ENCODE measurements at regions not wholly inside any gene's neighbourhood (a gene's known extent, or its start where the extent isn't known, plus 50 kb on each side); places are given as distances from the start of the nearest gene placed in this dataset.

DNA sequence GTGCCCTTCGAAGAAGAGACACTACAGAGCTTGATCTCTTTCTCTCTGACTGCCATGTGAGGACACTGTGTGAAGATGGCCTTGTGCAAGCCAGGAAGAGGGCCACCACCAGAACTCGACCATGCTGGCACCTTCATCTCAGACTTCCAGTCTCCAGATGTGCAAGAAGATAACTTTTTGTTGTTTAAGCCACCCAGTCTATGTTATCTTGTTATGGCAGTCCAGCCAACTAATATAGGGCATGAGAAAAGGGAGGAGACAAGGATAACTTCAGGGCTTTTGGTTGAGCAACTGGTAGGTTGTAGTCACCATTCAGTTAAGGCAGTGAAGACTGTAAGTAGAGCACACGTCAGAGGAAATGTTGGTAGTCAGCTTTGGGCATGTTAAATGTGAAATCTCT lies 515.5 kb downstream of the CSNK1G3 start:
- H3K27me3 ChIP-seq = no peaks in the 10 kb centered on the region
- ATAC-seq = no peak
- no peaks in the 10 kb centered on the region for H3K4me1 ChIP-seq
- 82 to 98% (median 90%) methylated on average over 3 of the region's 3 CpGs for WGBS, 4 donors
- no peak for DNase-seq
- intact Hi-C loops (cut with DNase I) = no loop called here
- no peaks in the 10 kb centered on the region for H3K36me3 ChIP-seq
- TF ChIP-seq, protein P1, sequence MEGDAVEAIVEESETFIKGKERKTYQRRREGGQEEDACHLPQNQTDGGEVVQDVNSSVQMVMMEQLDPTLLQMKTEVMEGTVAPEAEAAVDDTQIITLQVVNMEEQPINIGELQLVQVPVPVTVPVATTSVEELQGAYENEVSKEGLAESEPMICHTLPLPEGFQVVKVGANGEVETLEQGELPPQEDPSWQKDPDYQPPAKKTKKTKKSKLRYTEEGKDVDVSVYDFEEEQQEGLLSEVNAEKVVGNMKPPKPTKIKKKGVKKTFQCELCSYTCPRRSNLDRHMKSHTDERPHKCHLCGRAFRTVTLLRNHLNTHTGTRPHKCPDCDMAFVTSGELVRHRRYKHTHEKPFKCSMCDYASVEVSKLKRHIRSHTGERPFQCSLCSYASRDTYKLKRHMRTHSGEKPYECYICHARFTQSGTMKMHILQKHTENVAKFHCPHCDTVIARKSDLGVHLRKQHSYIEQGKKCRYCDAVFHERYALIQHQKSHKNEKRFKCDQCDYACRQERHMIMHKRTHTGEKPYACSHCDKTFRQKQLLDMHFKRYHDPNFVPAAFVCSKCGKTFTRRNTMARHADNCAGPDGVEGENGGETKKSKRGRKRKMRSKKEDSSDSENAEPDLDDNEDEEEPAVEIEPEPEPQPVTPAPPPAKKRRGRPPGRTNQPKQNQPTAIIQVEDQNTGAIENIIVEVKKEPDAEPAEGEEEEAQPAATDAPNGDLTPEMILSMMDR (IDR thresholded peaks at IDR 0.05) = no peak
- TF ChIP-seq POLR2A (IDR thresholded peaks at IDR 0.05) = no peak
- H3K27ac ChIP-seq = no peak overlapping the region
- H3K4me3 ChIP-seq = no peak overlapping the region
- H3K9me3 ChIP-seq = no peaks in the 10 kb centered on the region

DNA sequence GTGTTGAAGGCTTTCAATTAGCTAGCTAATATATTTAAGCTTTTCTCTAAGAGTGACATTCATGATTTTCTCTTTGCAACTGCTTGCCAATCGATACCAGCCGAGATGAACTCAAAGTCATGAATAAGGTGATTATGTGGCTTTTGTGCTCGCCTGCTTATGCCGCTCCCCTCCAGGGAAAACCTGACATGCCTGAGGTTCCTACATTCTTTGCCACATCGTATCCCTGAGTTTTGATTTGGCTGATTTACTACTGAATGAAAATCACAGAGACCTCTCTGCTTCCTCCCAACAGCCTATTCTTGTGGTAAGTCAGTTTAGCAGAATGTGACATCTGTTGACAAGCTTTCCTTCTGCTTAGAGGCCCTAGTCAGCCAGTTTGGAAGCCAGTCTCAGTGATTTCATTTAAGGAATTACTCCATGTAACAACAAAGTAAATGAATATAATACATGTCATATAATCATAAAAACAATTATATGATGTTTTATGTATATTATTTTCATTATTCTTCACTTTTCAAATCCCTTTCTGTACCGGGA lies 513.4 kb downstream of the CSNK1G3 start:
- WGBS, 4 donors = 88 to 91% (median 90%) methylated on average over 6 of the region's 6 CpGs
- Histone ChIP-seq H3K4me1 (no peaks in the 10 kb centered on the region), H3K27ac (no peak overlapping the region), H3K9me3 (peaks cover 0 to 12% (median 2%) of the 10 kb centered on the region in 12 donors), H3K36me3 (no peaks in the 10 kb centered on the region), H3K27me3 (no peaks in the 10 kb centered on the region), H3K4me3 (no peak overlapping the region)
- ATAC-seq (no peak), DNase-seq (no peak)
- TF ChIP-seq, protein P1 (IDR thresholded peaks at IDR 0.05) = no peak
- TF ChIP-seq POLR2A (IDR thresholded peaks at IDR 0.05) = no peak
- intact Hi-C loops (cut with DNase I) = no loop called here

DNA sequence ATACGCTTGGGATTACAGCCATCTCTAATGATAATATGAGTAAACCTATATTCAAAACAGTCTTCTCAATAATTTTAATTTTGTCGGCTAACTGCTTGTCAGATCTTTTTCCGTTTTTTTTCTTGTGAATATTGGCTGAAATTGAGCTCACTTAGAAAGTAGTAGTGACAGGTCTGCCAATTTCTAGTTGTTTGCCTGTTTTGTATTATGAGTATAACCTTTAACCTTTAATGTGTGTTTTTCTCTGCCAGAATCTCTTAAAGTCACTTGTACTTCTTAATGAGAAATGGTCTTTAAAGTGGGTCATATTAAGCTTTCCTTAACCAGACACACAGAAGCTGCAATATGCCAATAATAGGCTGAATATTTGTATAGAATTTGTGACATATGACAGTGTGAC lies 511.0 kb downstream of the CSNK1G3 start:
- H3K4me1 ChIP-seq = no peaks in the 10 kb centered on the region
- DNase-seq (no peak), ATAC-seq (no peak)
- no peak overlapping the region for H3K27ac ChIP-seq
- no peak overlapping the region for H3K4me3 ChIP-seq
- WGBS, 4 donors = 90 to 96% (median 93%) methylated on average over 3 of the region's 3 CpGs
- H3K9me3 ChIP-seq = peaks cover 0 to 20% (median 6%) of the 10 kb centered on the region in 12 donors
- H3K27me3 ChIP-seq = no peaks in the 10 kb centered on the region
- no peak for TF ChIP-seq POLR2A (IDR thresholded peaks at IDR 0.05)
- TF ChIP-seq, protein P1 (IDR thresholded peaks at IDR 0.05) = no peak
- no peaks in the 10 kb centered on the region for H3K36me3 ChIP-seq
- intact Hi-C loops (cut with DNase I) = no loop called here

DNA sequence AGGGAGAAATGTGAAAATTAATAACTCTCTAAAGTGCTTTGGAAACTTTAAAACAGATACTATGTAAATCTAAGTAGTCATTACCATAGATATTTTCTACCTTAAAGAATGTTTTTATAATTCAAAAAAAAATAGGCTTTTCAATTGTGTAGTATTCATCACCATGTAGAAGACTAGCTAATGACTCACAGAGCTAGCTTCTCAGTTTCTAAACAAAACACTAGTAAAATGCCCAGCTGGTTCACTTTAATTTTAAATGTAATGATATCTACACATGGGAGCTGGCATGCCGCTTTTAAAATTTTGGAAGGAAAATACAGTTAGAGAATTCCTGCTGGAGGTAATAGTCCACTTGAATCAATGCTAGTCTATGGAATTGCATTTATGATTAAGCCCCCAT lies 509.8 kb downstream of the CSNK1G3 start:
- H3K9me3 ChIP-seq = peaks cover 0 to 20% (median 6%) of the 10 kb centered on the region in 12 donors
- no peaks in the 10 kb centered on the region for H3K27me3 ChIP-seq
- H3K4me3 ChIP-seq = no peak overlapping the region
- no peaks in the 10 kb centered on the region for H3K4me1 ChIP-seq
- no peaks in the 10 kb centered on the region for H3K36me3 ChIP-seq
- ATAC-seq = no peak
- 95 to 100% (median 97%) methylated on average over 1 of the region's 1 CpG for WGBS, 4 donors
- no peak for DNase-seq
- intact Hi-C loops (cut with DNase I) = no loop called here
- TF ChIP-seq, protein P1 (IDR thresholded peaks at IDR 0.05) = no peak
- TF ChIP-seq POLR2A (IDR thresholded peaks at IDR 0.05) = no peak
- no peak overlapping the region for H3K27ac ChIP-seq
